ENCODE measurements at regions not wholly inside any gene's neighbourhood (a gene's known extent, or its start where the extent isn't known, plus 50 kb on each side); places are given as distances from the start of the nearest gene placed in this dataset.

DNA sequence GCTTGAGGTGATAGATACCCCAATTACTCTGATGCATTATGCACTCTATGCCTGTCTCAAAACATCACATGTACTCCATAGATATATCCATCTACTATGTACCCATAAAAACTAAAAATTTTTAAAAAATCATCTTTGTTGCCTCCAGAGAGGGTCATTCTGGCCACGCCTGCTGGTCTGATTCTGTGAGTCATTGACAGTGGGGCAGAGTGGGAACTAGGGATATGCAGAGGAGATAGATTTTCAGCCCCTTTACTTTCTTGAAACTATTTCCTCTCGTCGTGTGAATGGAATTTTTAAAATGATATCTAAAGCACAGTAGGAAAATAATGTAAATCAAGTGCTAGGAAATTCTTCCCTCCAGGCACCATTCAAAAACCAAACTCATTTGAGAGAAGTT lies 715.0 kb upstream of the NRP1 start:
- H3K27me3 ChIP-seq (ENCODE audit: control insufficient read depth, insufficient read depth, low read length) = peaks cover 12% of the 10 kb centered on the region
- H2AFZ ChIP-seq (ENCODE audit: low read length) = no peak overlapping the region
- no peaks in the 10 kb centered on the region for H3K36me3 ChIP-seq (ENCODE audit: control insufficient read depth, insufficient read depth, low read length)
- no peaks in the 10 kb centered on the region for H3K79me2 ChIP-seq (ENCODE audit: control insufficient read depth, insufficient read depth, low read length)
- no peaks in the 10 kb centered on the region for H3K9me3 ChIP-seq (ENCODE audit: control insufficient read depth, insufficient read depth, low read depth, low read length)
- no peak overlapping the region for H3K4me3 ChIP-seq (replicated peaks in 1 of 4; ENCODE audit: control extremely low read depth in 1 of 4, insufficient read depth in 1 of 4, low read depth in 3 of 4, low read length in 4 of 4)
- no peak for TF ChIP-seq CTCF (conservative IDR thresholded peaks at IDR 0.05 in 1 of 2, IDR thresholded peaks at IDR 0.05 in 1 of 2; ENCODE audit: low read depth in 1 of 2, low read length in 2 of 2)
- TF ChIP-seq EZH2 (IDR thresholded peaks at IDR 0.05; ENCODE audit: low read length, missing control alignments) = no peak
- no peaks in the 10 kb centered on the region for H4K20me1 ChIP-seq (ENCODE audit: control insufficient read depth, extremely low read depth, insufficient read depth, low read length)
- DNase-seq (ENCODE audit: low read depth in 2 of 2) = no peak
- no peak overlapping the region for H3K4me2 ChIP-seq (ENCODE audit: extremely low read depth, insufficient read depth, low read length)
- no peak overlapping the region for H3K27ac ChIP-seq (ENCODE audit: insufficient read depth, low read length)
- no peaks in the 10 kb centered on the region for H3K4me1 ChIP-seq (ENCODE audit: control insufficient read depth, extremely low read depth, insufficient read depth, low read length)
- H3K9ac ChIP-seq (ENCODE audit: insufficient read depth, low read length) = no peak overlapping the region

DNA sequence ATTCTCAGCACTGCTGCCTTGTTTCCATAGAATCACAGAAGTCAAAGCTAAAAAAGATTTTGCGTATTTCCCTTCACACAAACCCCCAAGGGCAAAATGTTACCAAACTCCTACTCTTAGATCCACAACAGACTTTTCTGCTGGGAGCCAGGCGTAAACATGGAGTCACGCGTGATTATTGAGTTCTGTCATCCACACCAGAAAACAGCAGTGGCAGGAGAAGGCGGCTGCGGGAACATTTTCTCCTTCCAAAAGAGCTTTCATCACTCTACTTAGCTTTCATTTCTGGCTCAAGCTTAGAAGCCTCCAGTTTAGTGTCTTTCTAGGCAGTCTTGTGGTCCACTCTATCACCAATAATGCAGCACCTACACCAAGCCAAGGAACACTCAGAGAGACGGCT lies 712.9 kb upstream of the NRP1 start:
- Histone ChIP-seq H3K9ac (ENCODE audit: insufficient read depth, low read length) (no peak overlapping the region), H4K20me1 (ENCODE audit: control insufficient read depth, extremely low read depth, insufficient read depth, low read length) (no peaks in the 10 kb centered on the region)
- DNase-seq (ENCODE audit: low read depth in 2 of 2) = no peak

DNA sequence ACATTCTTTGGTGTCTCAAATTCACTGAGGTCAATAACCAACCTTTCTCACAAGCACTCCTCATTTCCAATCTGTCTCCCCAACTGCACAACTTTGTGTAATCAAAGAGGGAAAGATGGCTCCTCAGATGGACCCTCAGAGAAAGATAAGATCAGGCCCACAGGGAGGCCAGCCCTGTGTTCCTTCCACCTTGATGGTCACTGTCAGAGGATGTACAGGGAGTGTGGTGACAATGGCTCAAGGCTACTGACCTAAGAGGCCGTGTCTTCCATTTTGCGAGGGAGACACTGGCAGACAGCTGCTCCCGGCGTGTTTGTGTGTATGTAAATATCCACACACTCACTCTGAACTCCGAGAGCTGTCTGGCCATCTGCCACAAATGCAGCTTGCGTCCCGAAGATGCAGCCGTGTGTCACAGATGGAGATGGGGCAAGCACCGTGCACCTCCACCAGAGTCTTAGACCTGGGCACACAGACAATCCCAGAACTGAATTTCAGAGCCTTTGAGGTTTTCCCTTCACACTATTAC lies 712.1 kb upstream of the NRP1 start:
- Histone ChIP-seq H4K20me1 (ENCODE audit: control insufficient read depth, extremely low read depth, insufficient read depth, low read length) (no peaks in the 10 kb centered on the region), H3K4me2 (ENCODE audit: extremely low read depth, insufficient read depth, low read length) (no peak overlapping the region), H3K4me3 (replicated peaks in 1 of 4; ENCODE audit: control extremely low read depth in 1 of 4, insufficient read depth in 1 of 4, low read depth in 3 of 4, low read length in 4 of 4) (no peak overlapping the region), H3K27me3 (ENCODE audit: control insufficient read depth, insufficient read depth, low read length) (peaks cover 12% of the 10 kb centered on the region), H3K79me2 (ENCODE audit: control insufficient read depth, insufficient read depth, low read length) (no peaks in the 10 kb centered on the region), H3K36me3 (ENCODE audit: control insufficient read depth, insufficient read depth, low read length) (no peaks in the 10 kb centered on the region), H3K27ac (ENCODE audit: insufficient read depth, low read length) (no peak overlapping the region), H3K9me3 (ENCODE audit: control insufficient read depth, insufficient read depth, low read depth, low read length) (no peaks in the 10 kb centered on the region), H3K9ac (ENCODE audit: insufficient read depth, low read length) (no peak overlapping the region), H3K4me1 (ENCODE audit: control insufficient read depth, extremely low read depth, insufficient read depth, low read length) (no peaks in the 10 kb centered on the region), H2AFZ (ENCODE audit: low read length) (no peak overlapping the region)
- peak in 1 of 2 donors; percentile 36 for DNase-seq (ENCODE audit: low read depth in 2 of 2)
- no peak for TF ChIP-seq CTCF (conservative IDR thresholded peaks at IDR 0.05 in 1 of 2, IDR thresholded peaks at IDR 0.05 in 1 of 2; ENCODE audit: low read depth in 1 of 2, low read length in 2 of 2)
- no peak for TF ChIP-seq EZH2 (IDR thresholded peaks at IDR 0.05; ENCODE audit: low read length, missing control alignments)

More for the DNA sequence above, 712.9 kb upstream of the NRP1 start:
- H3K27ac ChIP-seq (ENCODE audit: insufficient read depth, low read length) = no peak overlapping the region
- H3K4me3 ChIP-seq (replicated peaks in 1 of 4; ENCODE audit: control extremely low read depth in 1 of 4, insufficient read depth in 1 of 4, low read depth in 3 of 4, low read length in 4 of 4) = no peak overlapping the region
- no peaks in the 10 kb centered on the region for H3K4me1 ChIP-seq (ENCODE audit: control insufficient read depth, extremely low read depth, insufficient read depth, low read length)
- H3K9me3 ChIP-seq (ENCODE audit: control insufficient read depth, insufficient read depth, low read depth, low read length) = no peaks in the 10 kb centered on the region
- H3K36me3 ChIP-seq (ENCODE audit: control insufficient read depth, insufficient read depth, low read length) = no peaks in the 10 kb centered on the region
- TF ChIP-seq EZH2 (IDR thresholded peaks at IDR 0.05; ENCODE audit: low read length, missing control alignments) (no peak), CTCF (conservative IDR thresholded peaks at IDR 0.05 in 1 of 2, IDR thresholded peaks at IDR 0.05 in 1 of 2; ENCODE audit: low read depth in 1 of 2, low read length in 2 of 2) (no peak)
- H3K27me3 ChIP-seq (ENCODE audit: control insufficient read depth, insufficient read depth, low read length) = peaks cover 12% of the 10 kb centered on the region
- H3K4me2 ChIP-seq (ENCODE audit: extremely low read depth, insufficient read depth, low read length) = no peak overlapping the region
- H3K79me2 ChIP-seq (ENCODE audit: control insufficient read depth, insufficient read depth, low read length) = no peaks in the 10 kb centered on the region
- H2AFZ ChIP-seq (ENCODE audit: low read length) = no peak overlapping the region
